Cardiac muscle cell (in vitro differentiated cells and primary cell): ENCODE measurements at regions not wholly inside any gene's neighbourhood (a gene's known extent, or its start where the extent isn't known, plus 50 kb on each side); places are given as distances from the start of the nearest gene placed in this dataset.

Experiments used
- DNase-seq, 2 donors: peaks; one replicate each; pipeline versions ENCODE4 v3.0.0 to v3.0.0-alpha.2; 2010 to 2017; ENCODE audit warnings: low read depth in 1 of 2, low spot score in 1 of 2
- H3K27ac ChIP-seq: fragments of 200-600 bp; sonication (generic); 2 replicates; pipeline ENCODE4 v1.5.1; 2016
- H3K27me3 ChIP-seq: fragments of 200-600 bp; sonication (generic); 2 replicates; pipeline ENCODE4 v1.6.0; 2016; ENCODE audit warnings: control low read depth
- H3K36me3 ChIP-seq: fragments of 200-600 bp; sonication (generic); 2 replicates; pipeline ENCODE4 v1.5.1; 2016; ENCODE audit warnings: control low read depth
- H3K4me1 ChIP-seq: fragments of 200-600 bp; sonication (generic); 2 replicates; pipeline ENCODE4 v1.8.1; 2017; ENCODE audit warnings: low read depth, mild to moderate bottlenecking, mixed run types
- H3K4me3 ChIP-seq: fragments of 200-600 bp; sonication (generic); 2 replicates; pipeline ENCODE4 v1.5.1; 2016; ENCODE audit warnings: mild to moderate bottlenecking
- H3K9me3 ChIP-seq: fragments of 200-600 bp; sonication (generic); 2 replicates; pipeline ENCODE4 v1.5.1; 2017; ENCODE audit warnings: low read depth, mild to moderate bottlenecking, control low read depth
- TF ChIP-seq, protein P1 (sequence below): IDR thresholded peaks from 2 replicates; pipeline ENCODE4 v1.5.1; 2012; ENCODE audit warnings: low read depth, mild to moderate bottlenecking, low read length

DNA sequence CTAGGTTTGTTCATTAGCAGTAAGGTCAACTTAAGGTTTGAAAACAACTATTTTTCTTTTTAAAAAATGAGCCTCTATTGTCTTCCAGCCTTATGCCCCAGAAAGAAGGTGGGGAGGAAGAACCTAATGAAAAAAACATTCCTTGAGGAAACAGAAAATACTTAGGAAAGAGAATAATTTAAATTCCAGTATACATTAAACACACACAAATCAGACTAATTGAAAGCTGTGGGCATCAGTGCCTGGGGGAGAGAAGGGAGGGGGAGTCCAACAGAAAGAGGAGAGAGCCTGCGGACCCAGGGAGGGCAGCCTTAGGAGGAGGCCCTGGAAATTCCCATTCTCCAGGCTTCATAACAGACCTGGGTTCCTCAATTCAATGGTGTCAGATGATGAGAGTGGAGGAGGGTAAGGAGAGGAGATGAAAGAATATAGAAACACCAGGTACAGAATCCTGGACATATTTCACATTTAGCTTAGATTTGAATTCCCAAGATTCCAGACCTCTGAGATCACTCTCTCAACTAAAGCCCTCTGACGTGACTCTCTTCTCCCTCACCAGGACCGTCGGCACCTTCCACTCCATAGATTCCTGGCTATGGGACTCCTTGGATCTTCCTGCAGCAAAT is 320.5 kb upstream of the UMPS start:
- Histone ChIP-seq H3K9me3 (no peaks in the 10 kb centered on the region), H3K36me3 (no peaks in the 10 kb centered on the region), H3K4me1 (no peaks in the 10 kb centered on the region), H3K4me3 (no peak overlapping the region), H3K27ac (no peak overlapping the region), H3K27me3 (no peaks in the 10 kb centered on the region)
- TF ChIP-seq, protein P1, sequence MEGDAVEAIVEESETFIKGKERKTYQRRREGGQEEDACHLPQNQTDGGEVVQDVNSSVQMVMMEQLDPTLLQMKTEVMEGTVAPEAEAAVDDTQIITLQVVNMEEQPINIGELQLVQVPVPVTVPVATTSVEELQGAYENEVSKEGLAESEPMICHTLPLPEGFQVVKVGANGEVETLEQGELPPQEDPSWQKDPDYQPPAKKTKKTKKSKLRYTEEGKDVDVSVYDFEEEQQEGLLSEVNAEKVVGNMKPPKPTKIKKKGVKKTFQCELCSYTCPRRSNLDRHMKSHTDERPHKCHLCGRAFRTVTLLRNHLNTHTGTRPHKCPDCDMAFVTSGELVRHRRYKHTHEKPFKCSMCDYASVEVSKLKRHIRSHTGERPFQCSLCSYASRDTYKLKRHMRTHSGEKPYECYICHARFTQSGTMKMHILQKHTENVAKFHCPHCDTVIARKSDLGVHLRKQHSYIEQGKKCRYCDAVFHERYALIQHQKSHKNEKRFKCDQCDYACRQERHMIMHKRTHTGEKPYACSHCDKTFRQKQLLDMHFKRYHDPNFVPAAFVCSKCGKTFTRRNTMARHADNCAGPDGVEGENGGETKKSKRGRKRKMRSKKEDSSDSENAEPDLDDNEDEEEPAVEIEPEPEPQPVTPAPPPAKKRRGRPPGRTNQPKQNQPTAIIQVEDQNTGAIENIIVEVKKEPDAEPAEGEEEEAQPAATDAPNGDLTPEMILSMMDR, result no peak
- DNase-seq, result peak; percentile 12 to 43

DNA sequence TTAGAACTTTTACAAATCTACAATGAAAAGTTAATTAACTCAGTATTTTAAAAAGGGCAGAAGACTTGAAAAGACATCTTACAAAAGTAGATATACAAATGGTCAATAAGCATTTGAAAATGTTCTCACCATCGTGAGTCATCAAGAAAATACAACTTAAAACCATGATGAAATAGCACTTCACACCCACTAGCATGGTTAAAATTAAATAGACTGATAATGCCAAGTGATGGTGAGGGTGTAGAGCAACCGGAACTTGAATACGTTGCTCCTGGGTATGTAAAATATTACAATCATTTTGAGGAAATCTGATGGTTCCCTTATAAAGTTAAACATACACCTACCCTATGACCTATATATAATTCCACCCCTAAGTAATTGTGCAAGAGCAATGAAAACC is 319.8 kb upstream of the UMPS start:
- DNase-seq, result no peak
- H3K9me3 ChIP-seq, result no peaks in the 10 kb centered on the region
- H3K27ac ChIP-seq, result no peak overlapping the region
- no peak overlapping the region for H3K4me3 ChIP-seq
- no peaks in the 10 kb centered on the region for H3K4me1 ChIP-seq
- TF ChIP-seq, protein P1, result no peak
- H3K27me3 ChIP-seq, result no peaks in the 10 kb centered on the region
- H3K36me3 ChIP-seq, result no peaks in the 10 kb centered on the region

DNA sequence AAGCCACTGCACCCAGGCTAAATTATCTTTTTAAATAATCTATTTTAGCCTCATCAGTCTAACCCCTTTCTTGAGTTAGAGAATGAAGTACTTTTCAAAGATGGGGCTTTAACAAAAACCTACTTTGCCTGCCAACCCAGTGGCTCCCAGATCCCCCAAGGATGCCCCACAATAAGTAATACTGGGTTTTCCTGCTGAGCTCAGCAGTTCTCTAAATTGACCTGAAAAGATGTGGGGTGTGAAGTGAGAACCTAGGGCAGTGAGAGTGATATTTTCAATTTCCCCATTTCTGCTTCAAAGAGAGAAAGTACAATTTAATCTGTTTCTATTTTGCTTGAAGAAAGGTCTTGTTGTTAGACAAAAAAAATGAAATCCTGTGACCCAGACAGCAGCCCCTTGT is 318.5 kb upstream of the UMPS start:
- Histone ChIP-seq H3K4me3 (no peak overlapping the region), H3K27me3 (no peaks in the 10 kb centered on the region), H3K9me3 (no peaks in the 10 kb centered on the region), H3K36me3 (no peaks in the 10 kb centered on the region), H3K4me1 (no peaks in the 10 kb centered on the region), H3K27ac (no peak overlapping the region)
- DNase-seq, result no peak
- TF ChIP-seq, protein P1, result no peak

DNA sequence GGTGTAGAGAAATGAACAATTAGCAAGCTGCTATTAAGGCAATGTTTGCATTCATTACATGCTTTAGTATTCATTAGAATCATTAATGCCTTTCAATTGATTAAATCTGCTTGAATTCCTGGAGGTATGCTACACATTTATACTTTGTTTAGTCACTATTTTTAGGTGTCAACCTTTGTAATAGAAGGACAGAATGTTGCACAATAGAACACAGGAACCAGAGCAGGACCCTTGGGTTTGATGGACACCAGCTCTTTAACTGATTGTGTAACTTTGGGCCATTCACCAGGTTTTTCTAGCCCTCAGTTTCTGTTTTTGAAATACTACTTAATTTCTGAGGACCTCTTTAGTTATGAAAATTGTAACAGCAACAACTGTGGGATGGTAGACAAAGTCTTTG is 317.6 kb upstream of the UMPS start:
- no peaks in the 10 kb centered on the region for H3K4me1 ChIP-seq
- H3K9me3 ChIP-seq, result no peaks in the 10 kb centered on the region
- no peak overlapping the region for H3K27ac ChIP-seq
- H3K27me3 ChIP-seq, result no peaks in the 10 kb centered on the region
- H3K4me3 ChIP-seq, result no peak overlapping the region
- no peak for DNase-seq
- TF ChIP-seq, protein P1, result no peak
- H3K36me3 ChIP-seq, result no peaks in the 10 kb centered on the region

DNA sequence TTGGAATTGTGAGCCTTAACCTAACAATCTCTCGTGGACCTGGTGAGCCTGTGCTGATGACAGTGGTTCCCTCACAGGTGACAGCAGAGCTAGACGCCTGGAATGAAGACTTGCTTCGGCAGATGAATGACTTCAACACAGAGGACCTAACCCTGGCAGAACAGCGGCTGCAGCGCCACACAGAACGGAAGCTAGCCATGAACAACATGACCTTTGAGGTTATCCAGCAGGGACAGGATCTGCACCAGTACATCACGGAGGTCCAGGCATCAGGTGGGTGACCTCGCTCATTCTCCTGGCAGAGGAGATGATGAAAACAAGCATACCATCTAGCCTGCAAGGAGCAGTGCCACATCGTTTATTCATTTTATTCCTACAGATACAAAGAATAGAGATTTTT is 316.9 kb upstream of the UMPS start:
- no peaks in the 10 kb centered on the region for H3K9me3 ChIP-seq
- TF ChIP-seq, protein P1, result no peak
- H3K4me3 ChIP-seq, result no peak overlapping the region
- H3K27me3 ChIP-seq, result peaks cover 3% of the 10 kb centered on the region
- H3K36me3 ChIP-seq, result no peaks in the 10 kb centered on the region
- no peak for DNase-seq
- no peaks in the 10 kb centered on the region for H3K4me1 ChIP-seq
- no peak overlapping the region for H3K27ac ChIP-seq
